Inferior parietal cortex (tissue), 1 donor: ENCODE measurements at regions not wholly inside any gene's neighbourhood (a gene's known extent, or its start where the extent isn't known, plus 50 kb on each side); places are given as distances from the start of the nearest gene placed in this dataset.
"Not testable (repeated sequence)": the region's sequence is repeated elsewhere in the genome, so short reads cannot be mapped to it uniquely, and the experiment has no call there.

ENCODE experiments used
- DNase-seq: peaks from one replicate; pipeline ENCODE4 v3.0.0-alpha.2; 2016; ENCODE audit errors: extremely low spot score

DNA sequence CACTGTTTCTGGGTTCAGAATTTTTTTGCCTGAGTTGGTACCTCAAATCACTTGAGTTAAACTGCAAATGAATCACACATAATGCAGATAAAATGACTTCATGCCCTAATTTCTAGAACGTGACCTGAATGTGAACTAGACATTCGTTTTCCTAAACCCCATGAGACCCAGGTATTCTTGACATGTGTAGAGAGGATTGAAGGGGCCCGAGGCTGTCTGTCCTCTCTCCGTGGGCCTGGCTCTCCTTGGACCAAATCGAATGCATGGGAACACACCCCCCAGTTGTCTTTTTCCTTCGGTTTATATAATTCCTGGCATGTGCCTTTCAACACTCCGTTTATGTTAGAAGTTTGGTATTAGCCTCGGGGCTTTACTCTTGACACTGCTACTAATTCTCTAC lies 262.4 kb upstream of the PLGLB2 start:
- not testable (repeated sequence) for DNase-seq

- not testable (repeated sequence) for DNase-seq
Observed at GRCh38 chr2:87485884-87486283, 262.0 kb upstream of the PLGLB2 start.

DNA sequence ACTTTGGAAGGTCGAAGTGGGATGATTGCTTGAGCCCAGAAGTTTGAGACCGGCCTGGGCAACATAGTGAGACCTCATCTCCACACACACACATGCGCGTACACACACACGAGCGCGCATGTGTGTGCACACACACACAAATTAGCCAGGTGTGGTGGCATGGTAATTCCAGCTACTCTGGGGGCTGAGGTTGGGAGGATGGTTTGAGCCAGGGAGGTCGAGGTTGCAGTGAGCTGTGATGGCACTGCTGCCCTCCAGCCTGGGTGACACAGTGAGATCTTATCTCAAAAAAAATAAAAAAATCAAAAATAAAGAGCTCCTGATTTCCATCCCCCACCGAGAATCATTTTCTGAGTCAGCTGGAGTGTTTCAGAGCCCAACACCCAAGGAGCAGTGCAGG lies 261.5 kb upstream of the PLGLB2 start:
- DNase-seq = not testable (repeated sequence)

DNA sequence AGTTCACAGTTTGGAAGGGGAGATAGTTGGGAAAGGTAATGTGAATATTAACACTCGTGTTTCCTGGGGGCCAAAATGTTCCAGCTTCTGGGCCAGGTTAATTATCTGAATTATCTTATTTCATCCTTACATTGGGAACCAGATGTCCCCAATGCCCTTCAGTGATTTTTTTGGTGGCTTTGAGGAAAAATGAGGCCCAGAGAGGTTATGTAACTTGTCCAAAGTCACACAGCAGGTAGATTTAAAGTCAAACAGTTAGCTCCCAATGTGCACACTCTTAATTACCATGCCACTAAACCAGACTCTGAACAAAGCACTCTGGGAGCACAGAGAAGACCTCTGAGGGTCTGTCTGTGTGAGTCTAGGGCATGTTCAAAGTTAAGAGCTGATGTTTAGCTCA lies 259.9 kb upstream of the PLGLB2 start:
- not testable (repeated sequence) for DNase-seq

DNA sequence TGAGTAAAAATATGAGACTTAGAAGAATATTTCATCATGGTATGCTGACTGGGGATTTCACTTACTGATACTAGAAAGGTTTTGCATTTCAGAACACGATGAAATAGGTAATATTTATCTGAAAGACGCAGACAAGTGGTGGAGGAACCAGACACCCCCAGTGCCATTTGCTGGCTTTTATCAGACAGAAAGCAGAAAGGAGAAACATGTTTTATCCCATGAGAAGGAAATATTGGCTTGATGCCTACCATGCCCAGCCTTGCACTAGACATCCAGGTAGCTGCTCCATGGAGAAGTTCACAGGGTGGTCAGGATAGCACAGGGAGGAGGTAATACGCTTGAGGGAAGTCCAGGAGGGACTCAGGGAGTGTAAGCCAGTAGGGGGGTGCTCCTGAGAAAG lies 258.9 kb upstream of the PLGLB2 start:
- DNase-seq = not testable (repeated sequence)

- not testable (repeated sequence) for DNase-seq
Observed at GRCh38 chr2:87494846-87495245, 253.0 kb upstream of the PLGLB2 start.

DNA sequence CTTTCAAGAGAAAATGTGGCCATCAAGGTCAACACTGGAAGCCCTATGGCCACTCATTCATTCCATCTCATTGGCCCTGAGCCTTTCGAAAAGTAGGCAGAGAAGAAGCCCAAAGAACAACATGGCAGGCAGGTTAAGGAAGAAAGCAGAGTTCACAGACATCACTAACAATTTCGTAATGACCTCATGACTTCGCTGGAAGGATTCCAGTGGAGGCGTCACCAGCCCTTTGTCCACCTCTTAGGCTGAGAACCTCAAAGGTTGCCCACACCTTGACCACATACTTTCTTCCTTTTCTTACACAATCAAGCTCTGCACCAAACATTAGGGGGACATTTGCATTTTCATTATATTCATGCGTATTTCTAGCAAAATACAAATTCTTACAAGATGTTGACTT lies 252.4 kb upstream of the PLGLB2 start:
- DNase-seq = not testable (repeated sequence)

GRCh38 chr2:87496036-87497006 lies 251.6 kb upstream of the PLGLB2 start:
- not testable (repeated sequence) for DNase-seq

DNA sequence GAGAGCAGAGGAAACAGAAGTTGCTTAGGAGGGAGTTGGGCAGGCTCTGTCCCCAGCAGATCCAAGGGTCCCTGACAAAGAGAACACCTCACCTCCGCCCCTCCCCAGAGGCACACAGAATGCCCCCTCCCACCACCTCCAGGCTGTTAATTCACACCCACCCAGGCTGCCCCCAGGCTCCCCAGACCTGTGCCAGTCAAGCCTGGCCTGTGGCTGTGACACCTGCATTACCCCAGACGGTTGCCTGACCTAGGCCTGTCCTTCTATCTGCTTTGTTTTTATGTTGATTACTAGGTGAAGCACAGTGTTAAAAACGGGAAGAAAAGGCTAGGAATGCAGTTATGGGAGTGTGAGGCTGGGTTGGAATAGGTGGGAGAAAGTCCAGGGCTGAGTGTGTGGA lies 250.8 kb upstream of the PLGLB2 start:
- DNase-seq = not testable (repeated sequence)

GRCh38 chr2:87497700-87498099 lies 250.2 kb upstream of the PLGLB2 start:
- not testable (repeated sequence) for DNase-seq

GRCh38 chr2:87498169-87498853 lies 249.6 kb upstream of the PLGLB2 start:
- DNase-seq = not testable (repeated sequence)

DNA sequence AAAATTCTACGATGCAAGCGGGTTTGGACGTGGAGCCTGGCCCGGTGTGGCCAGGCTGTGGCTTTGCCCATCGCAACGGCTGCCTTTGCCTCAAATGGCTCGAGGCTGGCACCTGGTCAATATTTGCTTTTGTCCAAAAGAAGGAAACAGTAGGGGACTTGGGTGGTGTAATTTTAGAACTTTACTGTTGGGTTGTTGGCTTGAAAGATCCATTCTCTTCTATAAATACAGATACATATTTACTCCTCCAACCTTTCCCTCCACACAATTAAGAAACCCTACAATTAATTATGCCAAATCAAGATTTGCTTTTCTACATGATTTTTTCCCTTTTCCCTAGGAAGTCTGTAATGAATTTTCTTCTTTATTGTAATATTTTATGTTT lies 249.0 kb upstream of the PLGLB2 start:
- DNase-seq = not testable (repeated sequence)

DNA sequence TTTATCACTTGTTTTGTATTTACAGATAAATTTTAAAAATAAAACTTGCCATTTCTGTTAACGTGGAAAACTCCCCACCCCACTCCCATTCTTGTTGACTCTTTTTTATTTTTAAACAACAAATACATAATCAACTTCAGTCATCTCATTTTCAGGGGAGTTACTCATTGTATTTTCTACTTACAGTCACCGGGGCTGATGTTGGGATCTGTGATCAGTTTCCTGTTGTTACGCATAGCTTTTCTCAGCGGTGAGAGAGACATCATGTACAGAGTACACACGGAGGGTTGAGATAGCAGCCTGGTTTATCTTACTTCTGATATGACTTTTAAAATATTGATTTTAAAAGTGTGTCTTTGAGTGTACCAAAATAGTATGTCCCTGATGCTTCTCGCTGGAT lies 248.0 kb upstream of the PLGLB2 start:
- not testable (repeated sequence) for DNase-seq

DNA sequence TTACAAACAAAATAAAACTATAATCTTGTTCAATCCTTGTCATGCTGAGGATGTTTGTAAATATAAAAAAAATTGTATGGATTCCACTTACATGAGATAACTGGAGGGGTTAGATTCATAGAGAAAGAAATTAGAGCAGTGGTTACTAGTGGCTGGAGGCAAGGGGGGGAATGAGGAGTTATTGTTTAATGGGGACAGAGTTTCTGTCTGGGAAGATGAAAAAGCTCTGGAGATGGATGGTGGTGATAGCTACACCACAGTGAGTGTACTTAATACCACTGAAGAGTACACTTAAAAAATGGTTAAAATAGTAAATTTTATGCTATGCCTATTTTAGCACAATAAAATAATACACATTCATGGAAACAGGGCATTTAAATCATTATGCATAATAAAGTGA lies 247.5 kb upstream of the PLGLB2 start:
- DNase-seq = not testable (repeated sequence)

GRCh38 chr2:87500951-87501350 lies 246.9 kb upstream of the PLGLB2 start:
- DNase-seq = not testable (repeated sequence)

- DNase-seq = not testable (repeated sequence)
Observed at GRCh38 chr2:87502948-87503347, 244.9 kb upstream of the PLGLB2 start.

- DNase-seq = not testable (repeated sequence)
Observed at GRCh38 chr2:87505239-87505638, 242.6 kb upstream of the PLGLB2 start.

- not testable (repeated sequence) for DNase-seq
Observed at GRCh38 chr2:87505909-87506308, 242.0 kb upstream of the PLGLB2 start.

DNA sequence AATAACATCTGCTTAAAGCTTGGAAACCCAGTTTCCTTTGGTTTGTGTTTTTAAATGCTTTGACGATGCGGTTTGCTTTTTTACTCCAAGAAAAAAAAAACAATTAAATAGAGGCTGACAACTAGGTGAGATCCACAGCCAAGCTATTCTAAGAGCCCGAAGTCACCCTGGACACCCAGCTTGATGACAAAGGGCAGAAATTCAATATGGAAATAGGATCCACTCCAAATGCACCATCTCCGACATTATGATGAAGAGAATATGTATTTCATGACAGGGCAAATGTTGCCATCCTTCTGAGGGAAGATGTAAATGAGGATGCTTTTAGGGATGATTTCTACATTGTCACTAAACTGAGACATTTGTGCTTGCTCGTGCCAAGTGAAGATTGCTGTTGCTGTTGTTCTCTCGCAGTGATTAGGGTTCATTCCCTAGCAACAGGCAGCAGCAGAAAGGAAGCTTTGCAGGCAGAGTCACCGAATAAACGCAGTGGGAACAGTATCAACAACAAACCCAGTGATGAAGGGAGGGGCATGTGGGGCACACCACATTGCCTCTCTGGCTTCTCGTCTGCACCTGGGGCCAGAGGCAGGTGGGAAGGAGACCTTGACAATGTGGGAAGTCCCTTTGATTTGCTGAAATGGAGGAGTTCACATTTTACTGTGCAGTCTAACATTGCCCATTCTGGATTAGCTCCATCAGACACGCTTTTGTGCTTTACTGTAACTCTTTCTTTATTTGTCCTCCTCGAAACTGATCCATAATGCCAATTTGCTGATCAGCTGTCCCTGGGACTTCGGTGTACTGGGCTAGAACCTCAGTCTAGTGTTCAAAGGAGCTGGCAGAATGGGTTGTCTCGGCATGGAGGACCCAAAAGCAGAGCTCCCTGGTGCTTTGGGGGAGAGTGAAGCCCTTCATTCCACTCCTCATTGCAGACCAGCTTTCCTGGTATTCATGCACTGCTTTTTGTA lies 240.2 kb upstream of the PLGLB2 start:
- DNase-seq = not testable (repeated sequence)

DNA sequence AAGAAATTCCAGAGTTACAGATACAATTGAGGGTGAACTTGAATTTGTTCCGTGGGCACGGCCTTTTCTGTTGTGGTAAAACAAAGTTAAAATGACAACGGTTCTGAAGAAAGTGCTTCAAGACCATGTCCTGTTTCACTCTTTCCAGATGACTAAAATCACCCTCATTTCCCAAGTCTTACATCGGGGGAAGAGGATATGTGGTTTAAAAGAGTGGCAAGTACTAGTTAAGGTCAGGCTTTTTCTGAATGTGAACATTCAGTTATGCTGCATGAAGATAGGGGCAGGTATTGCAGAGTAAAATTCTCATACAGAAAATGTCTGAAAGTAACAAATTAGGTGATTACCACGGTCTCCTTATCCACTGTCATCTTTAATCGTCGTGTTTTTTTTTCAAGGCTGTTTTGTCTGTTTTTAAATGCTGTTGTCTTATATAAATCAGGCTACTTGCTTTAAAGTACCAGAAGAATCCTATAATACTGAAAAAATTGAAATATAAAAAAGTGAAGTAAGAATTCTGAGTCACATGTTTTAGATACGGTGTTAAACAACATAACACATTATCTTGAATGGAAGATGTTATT lies 236.6 kb upstream of the PLGLB2 start:
- not testable (repeated sequence) for DNase-seq
